GM12878 (cell line): ENCODE measurements at regions not wholly inside any gene's neighbourhood (a gene's known extent, or its start where the extent isn't known, plus 50 kb on each side); places are given as distances from the start of the nearest gene placed in this dataset.

ENCODE experiments used
- ATAC-seq: fragments of 200-7000 bp; cut with Tn5 transposase; 3 replicates; pipeline ENCODE4 v1.9.1; 2020; ENCODE audit warnings: mild to moderate bottlenecking, moderate library complexity
- BruUV-seq: library from RNA; stranded (reverse); fragments of 400-500 nt; replicated peaks from 2 replicates; lab custom pipeline; 2021; lab: Mats Ljungman, UMichigan
- CTCF ChIA-PET: fragments of 300-600 bp; sonication (Branson Sonifier 250); formaldehyde crosslinking; extraction: SDS; loops from one replicate; lab custom pipeline; 2021; ENCODE audit warnings: inconsistent platforms; lab: Yijun Ruan, JAX
- POLR2A ChIA-PET: fragments of 350-600 bp; formaldehyde crosslinking; extraction: SDS; loops from one replicate; lab custom pipeline; 2021; ENCODE audit warnings: inconsistent platforms; lab: Charles Lee
- RAD21 ChIA-PET: fragments of 300-600 bp; sonication (Branson Sonifier 250); formaldehyde crosslinking; loops from one replicate; lab custom pipeline; 2023; ENCODE audit warnings: antibody characterized with exemption; ENCODE audit not compliant: unreplicated experiment; lab: Charles Lee
- SMC1A ChIA-PET: fragments of 300-600 bp; sonication (Branson Sonifier 250); formaldehyde crosslinking; loops from one replicate; lab custom pipeline; 2023; ENCODE audit not compliant: unreplicated experiment, uncharacterized antibody; lab: Charles Lee
- DNase-seq: peaks from one replicate; pipeline ENCODE4 v3.0.0-alpha.2; 2011; ENCODE audit warnings: low read depth, low spot score
- FAIRE-seq: peaks from 3 replicates; lab custom pipeline; 2011; peaks lifted over from hg19 to GRCh38; lab: Jason Lieb, UNC
- H2AFZ ChIP-seq: 2 replicates; pipeline ENCODE4 v1.6.0; 2011; ENCODE audit warnings: low read depth, low read length, control low read depth; ENCODE audit not compliant: control insufficient read depth
- H3K27ac ChIP-seq: 2 replicates; pipeline ENCODE4 v1.5.1; 2011; ENCODE audit warnings: control low read depth; ENCODE audit not compliant: control insufficient read depth, insufficient read depth
- H3K27me3 ChIP-seq, 2 experiments: replicated peaks in 1 of 2; 2 replicates each; pipeline versions ENCODE4 v1.6.0 to v1.6.1; 2011; ENCODE audit warnings: low read length in 1 of 2; ENCODE audit not compliant: control insufficient read depth in 2 of 2, insufficient read depth in 2 of 2
- H3K36me3 ChIP-seq, 2 experiments: 2 replicates each; pipeline ENCODE4 v1.5.1; 2011; ENCODE audit warnings: low read length in 1 of 2; ENCODE audit not compliant: control insufficient read depth in 2 of 2, insufficient read depth in 2 of 2
- H3K4me1 ChIP-seq: 2 replicates; pipeline ENCODE4 v1.6.1; 2011; ENCODE audit warnings: mild to moderate bottlenecking, low read length, moderate library complexity, mixed read lengths; ENCODE audit not compliant: control insufficient read depth, insufficient read depth
- H3K4me2 ChIP-seq: 2 replicates; pipeline ENCODE4 v1.6.0; 2011; ENCODE audit warnings: control low read depth; ENCODE audit not compliant: control insufficient read depth, insufficient read depth
- H3K4me3 ChIP-seq: fragments of 200-600 bp; sonication (generic); 2 replicates; pipeline ENCODE4 v1.5.1; 2016
- H3K79me2 ChIP-seq: 2 replicates; pipeline ENCODE4 v1.6.0; 2011; ENCODE audit warnings: low read length; ENCODE audit not compliant: control insufficient read depth, insufficient read depth
- H3K9ac ChIP-seq: 2 replicates; pipeline ENCODE4 v1.8.0; 2011; ENCODE audit warnings: low read length, control low read depth, mixed read lengths; ENCODE audit not compliant: control insufficient read depth, insufficient read depth
- H3K9me3 ChIP-seq: replicated peaks from 3 replicates; pipeline ENCODE4 v1.5.1; 2011; ENCODE audit warnings: mild to moderate bottlenecking, low read length; ENCODE audit not compliant: control insufficient read depth, insufficient read depth
- H4K20me1 ChIP-seq: 2 replicates; pipeline ENCODE4 v1.6.0; 2011; ENCODE audit not compliant: control insufficient read depth, insufficient read depth
- EED ChIP-seq: sonication (generic); IDR thresholded peaks from 2 replicates; pipeline ENCODE4 v1.6.1; 2016; ENCODE audit warnings: antibody characterized with exemption, low read depth
- EGR1 ChIP-seq, 2 experiments: IDR thresholded peaks; 1 replicate in 1 of 2; 2 replicates in 1 of 2; pipeline ENCODE4 v1.6.1; 2011 to 2012; ENCODE audit warnings: low read depth in 2 of 2, low read length in 2 of 2, borderline replicate concordance in 1 of 2, mild to moderate bottlenecking in 1 of 2, moderate library complexity in 1 of 2
- HDAC6 ChIP-seq: fragments of 200-600 bp; sonication (generic); IDR thresholded peaks from one replicate; pipeline ENCODE4 v1.8.0; 2017; ENCODE audit warnings: antibody characterized with exemption; ENCODE audit not compliant: unreplicated experiment
- HSF1 ChIP-seq: fragments of 150-350 bp; IDR thresholded peaks from 2 replicates; pipeline ENCODE4 v1.6.1; 2014; ENCODE audit warnings: mild to moderate bottlenecking, low read depth, low read length
- LARP7 ChIP-seq: fragments of 450-650 bp; IDR thresholded peaks from 2 replicates; pipeline ENCODE4 v1.6.1; 2017; ENCODE audit warnings: mild to moderate bottlenecking
- MAX ChIP-seq: IDR thresholded peaks from 2 replicates; pipeline ENCODE4 v1.6.1; 2012; ENCODE audit warnings: low read depth, low read length, improper control_type of control experiment
- NFYB ChIP-seq: IDR thresholded peaks from 2 replicates; pipeline ENCODE4 v1.6.1; 2011; ENCODE audit warnings: low read depth, mild to moderate bottlenecking, low read length, improper control_type of control experiment, moderate library complexity; ENCODE audit not compliant: insufficient read depth
- RBBP5 ChIP-seq: fragments of 200-600 bp; sonication (generic); conservative IDR thresholded peaks from 2 replicates; pipeline ENCODE4 v1.6.1; 2016
- SP1 ChIP-seq: IDR thresholded peaks from one replicate; pipeline ENCODE4 v1.6.1; 2011; ENCODE audit warnings: low read depth, low read length
- SREBF1 ChIP-seq: IDR thresholded peaks from 2 replicates; pipeline ENCODE4 v1.6.1; 2012; ENCODE audit warnings: mild to moderate bottlenecking, low read length
- STAT3 ChIP-seq: IDR thresholded peaks from 2 replicates; pipeline ENCODE4 v1.6.1; 2011; ENCODE audit warnings: low read depth, low read length, improper control_type of control experiment
- YY1 ChIP-seq: IDR thresholded peaks from 2 replicates; pipeline ENCODE4 v1.6.1; 2011; ENCODE audit warnings: low read depth, mild to moderate bottlenecking, low read length
- ZNF592 ChIP-seq: fragments of 450-650 bp; IDR thresholded peaks from 2 replicates; pipeline ENCODE4 v1.6.1; 2017; ENCODE audit warnings: mild to moderate bottlenecking, moderate library complexity
- WGBS: methylation state at CpG from one replicate; pipeline ENCODE4 v1.1.6; 2016; ENCODE audit warnings: low lambda C conversion rate; ENCODE audit not compliant: insufficient replicate concordance, insufficient coverage; ENCODE audit errors: missing lambda C conversion rate; 5-methylcytosine and 5-hydroxymethylcytosine counted together
- in situ Hi-C: fragments of 300-500 bp; cut with MboI; formaldehyde crosslinking; loops from 9 replicates; pipeline ENCODE4 v1.14.3; 2018; ENCODE audit warnings: mixed read lengths
- intact Hi-C: fragments of 100-400 bp; cut with micrococcal nuclease; formaldehyde crosslinking; loops from one replicate; pipeline ENCODE4 v1.14.2; 2022; ENCODE audit not compliant: unreplicated experiment
- TF ChIP-seq, protein P1 (sequence below): fragments of 450-650 bp; formaldehyde crosslinking; IDR thresholded peaks from 2 replicates; pipeline ENCODE4 v1.4.0; 2020; ENCODE audit warnings: mild to moderate bottlenecking, moderate library complexity

GRCh38 chr6:134584847-134585516 is 267.1 kb upstream of the SGK1 start:
- Histone ChIP-seq H3K36me3 (no peaks in the 10 kb centered on the region), H3K4me2 (no peak overlapping the region), H3K27ac (no peak overlapping the region), H4K20me1 (no peaks in the 10 kb centered on the region), H3K4me3 (no peak overlapping the region), H3K27me3 (no peaks in the 10 kb centered on the region; a peak in 1 of 4 replicates), H3K4me1 (no peaks in the 10 kb centered on the region), H3K9ac (no peak overlapping the region), H3K9me3 (no peaks in the 10 kb centered on the region), H2AFZ (no peak overlapping the region), H3K79me2 (no peaks in the 10 kb centered on the region)
- SMC1A ChIA-PET, result interaction anchor here (0.5 to 2.1 kb wide), 2 partner anchors 115 to 159 kb away, joined by 3 to 4 read pairs; no protein-coding TSS in a partner anchor
- ATAC-seq, result no peak
- intact Hi-C loops (no loop called here), in situ Hi-C loops (no loop called here)
- RAD21 ChIA-PET, result no interaction called here
- 54% methylated on average over 2 of the region's 2 CpGs for WGBS
- BruUV-seq, result no TSS peak
- CTCF ChIA-PET, result interaction anchor here (0.5 to 1.1 kb wide), 3 partner anchors 43 to 428 kb away, joined by 3 to 4 read pairs (median 3); no protein-coding TSS in a partner anchor
- POLR2A ChIA-PET, result no interaction called here
- no peak for DNase-seq
- FAIRE-seq, result no peak
- TF ChIP-seq, protein P1, sequence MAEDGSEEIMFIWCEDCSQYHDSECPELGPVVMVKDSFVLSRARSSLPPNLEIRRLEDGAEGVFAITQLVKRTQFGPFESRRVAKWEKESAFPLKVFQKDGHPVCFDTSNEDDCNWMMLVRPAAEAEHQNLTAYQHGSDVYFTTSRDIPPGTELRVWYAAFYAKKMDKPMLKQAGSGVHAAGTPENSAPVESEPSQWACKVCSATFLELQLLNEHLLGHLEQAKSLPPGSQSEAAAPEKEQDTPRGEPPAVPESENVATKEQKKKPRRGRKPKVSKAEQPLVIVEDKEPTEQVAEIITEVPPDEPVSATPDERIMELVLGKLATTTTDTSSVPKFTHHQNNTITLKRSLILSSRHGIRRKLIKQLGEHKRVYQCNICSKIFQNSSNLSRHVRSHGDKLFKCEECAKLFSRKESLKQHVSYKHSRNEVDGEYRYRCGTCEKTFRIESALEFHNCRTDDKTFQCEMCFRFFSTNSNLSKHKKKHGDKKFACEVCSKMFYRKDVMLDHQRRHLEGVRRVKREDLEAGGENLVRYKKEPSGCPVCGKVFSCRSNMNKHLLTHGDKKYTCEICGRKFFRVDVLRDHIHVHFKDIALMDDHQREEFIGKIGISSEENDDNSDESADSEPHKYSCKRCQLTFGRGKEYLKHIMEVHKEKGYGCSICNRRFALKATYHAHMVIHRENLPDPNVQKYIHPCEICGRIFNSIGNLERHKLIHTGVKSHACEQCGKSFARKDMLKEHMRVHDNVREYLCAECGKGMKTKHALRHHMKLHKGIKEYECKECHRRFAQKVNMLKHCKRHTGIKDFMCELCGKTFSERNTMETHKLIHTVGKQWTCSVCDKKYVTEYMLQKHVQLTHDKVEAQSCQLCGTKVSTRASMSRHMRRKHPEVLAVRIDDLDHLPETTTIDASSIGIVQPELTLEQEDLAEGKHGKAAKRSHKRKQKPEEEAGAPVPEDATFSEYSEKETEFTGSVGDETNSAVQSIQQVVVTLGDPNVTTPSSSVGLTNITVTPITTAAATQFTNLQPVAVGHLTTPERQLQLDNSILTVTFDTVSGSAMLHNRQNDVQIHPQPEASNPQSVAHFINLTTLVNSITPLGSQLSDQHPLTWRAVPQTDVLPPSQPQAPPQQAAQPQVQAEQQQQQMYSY (CRISPR knock-in tag), result no peak
- TF ChIP-seq SP1 (no peak), YY1 (no peak), HDAC6 (no peak), STAT3 (no peak), NFYB (no peak), HSF1 (no peak), SREBF1 (no peak), LARP7 (no peak), RBBP5 (no peak), EED (no peak), ZNF592 (no peak), EGR1 (IDR thresholded peaks at IDR 0.05; ENCODE audit: borderline replicate concordance in 1 of 2, low read depth in 2 of 2, low read length in 2 of 2) (no peak), MAX (no peak)
